Effector CD8-positive, alpha-beta T cell (primary cell): ENCODE measurements at regions not wholly inside any gene's neighbourhood (a gene's known extent, or its start where the extent isn't known, plus 50 kb on each side); places are given as distances from the start of the nearest gene placed in this dataset.
"Not testable (repeated sequence)": the region's sequence is repeated elsewhere in the genome, so short reads cannot be mapped to it uniquely, and the experiment has no call there.

ENCODE experiments used
- DNase-seq: peaks from one replicate; lab custom pipeline; 2025; lab: John Stamatoyannopoulos, UW

GRCh38 chr5:167921796-167922195 is 369.6 kb upstream of the WWC1 start:
- no peak for DNase-seq

- no peak for DNase-seq
These were observed 368.0 kb upstream of the WWC1 start for GRCh38 chr5:167923396-167923795.

GRCh38 chr5:167929841-167930240 is 361.6 kb upstream of the WWC1 start:
- no peak for DNase-seq

GRCh38 chr5:167934551-167934971 is 356.9 kb upstream of the WWC1 start:
- no peak for DNase-seq

DNA sequence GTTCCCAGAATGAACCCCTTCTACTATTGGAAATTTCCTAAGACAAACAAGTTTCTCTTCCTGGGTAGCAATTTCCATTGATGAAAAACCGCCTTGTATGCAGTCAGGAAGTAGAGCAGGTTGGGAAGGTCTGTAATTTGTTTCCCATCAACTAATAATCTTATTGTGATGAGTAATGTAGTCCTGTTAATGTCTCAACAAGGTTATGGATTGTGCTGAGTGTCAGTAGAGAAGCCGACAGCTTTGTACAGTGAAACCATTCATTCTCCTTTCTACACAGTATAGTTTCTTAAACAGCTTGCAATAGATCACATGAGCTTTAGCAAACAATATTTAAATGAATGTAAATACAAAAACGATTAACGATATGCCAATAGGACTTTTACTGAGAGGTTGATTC is 355.4 kb upstream of the WWC1 start:
- no peak for DNase-seq

GRCh38 chr5:167936944-167937634 is 354.4 kb upstream of the WWC1 start:
- no peak for DNase-seq

DNA sequence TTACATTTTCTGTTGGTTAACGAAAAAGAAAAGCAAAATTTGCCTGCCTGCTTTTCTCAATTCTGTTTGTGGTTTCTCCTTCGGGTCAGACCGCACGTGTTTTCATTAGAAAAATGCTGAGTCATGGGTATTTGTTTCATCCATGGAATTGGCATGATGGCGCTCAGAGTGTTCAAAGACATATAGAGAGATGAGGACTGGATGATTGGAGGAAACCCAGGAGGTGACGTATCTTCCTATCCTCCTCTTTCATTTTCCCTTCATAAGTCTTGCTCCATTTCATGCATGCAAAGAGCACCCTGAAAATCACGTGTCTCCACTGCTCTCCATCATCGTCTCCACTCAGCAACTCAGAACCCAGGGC is 353.8 kb upstream of the WWC1 start:
- no peak for DNase-seq

- no peak for DNase-seq
These were observed 351.8 kb upstream of the WWC1 start for GRCh38 chr5:167939686-167940085.

- DNase-seq, result no peak
These were observed 350.5 kb upstream of the WWC1 start for GRCh38 chr5:167940911-167941310.

DNA sequence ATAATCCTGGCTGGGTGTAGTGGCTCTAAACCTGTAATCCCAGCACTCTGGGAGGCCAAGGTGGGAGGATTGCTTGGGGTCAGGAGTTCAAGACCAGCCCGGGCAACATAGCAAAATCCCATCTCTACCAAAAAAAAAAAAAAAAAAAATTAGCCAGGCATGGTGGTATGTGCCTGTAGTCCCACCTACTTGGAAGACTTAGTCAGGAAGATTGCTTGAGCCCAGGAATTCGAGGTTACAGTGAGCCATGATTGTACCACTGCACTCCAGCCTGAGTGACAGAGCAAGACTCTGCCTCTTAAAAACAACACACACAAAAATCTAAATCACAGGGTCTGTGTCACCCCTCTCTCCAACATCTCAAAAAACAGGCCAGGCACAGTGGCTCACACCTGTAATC is 349.9 kb upstream of the WWC1 start:
- not testable (repeated sequence) for DNase-seq

- DNase-seq, result no peak
These were observed 348.1 kb upstream of the WWC1 start for GRCh38 chr5:167943343-167943742.

GRCh38 chr5:167944121-167944852 is 347.2 kb upstream of the WWC1 start:
- DNase-seq, result no peak

GRCh38 chr5:167945542-167946384 is 345.7 kb upstream of the WWC1 start:
- no peak for DNase-seq

DNA sequence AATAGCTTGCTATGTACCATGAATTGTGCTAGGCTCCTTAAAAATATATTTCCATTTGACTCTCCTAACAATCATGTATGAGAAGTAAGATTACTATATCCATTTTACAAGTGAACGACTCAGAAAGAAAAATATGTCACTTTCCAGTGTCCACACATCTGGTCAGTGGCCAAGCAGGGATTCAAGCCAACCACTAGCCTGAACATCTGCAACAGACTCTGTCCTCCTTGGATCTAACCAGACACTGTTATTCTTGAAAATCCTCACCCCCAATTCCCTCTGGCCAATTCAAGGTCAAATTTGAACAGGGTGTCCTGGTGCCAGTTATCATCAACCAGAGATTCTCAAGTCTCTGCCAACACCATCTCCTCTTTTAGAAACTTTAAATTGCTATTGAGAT is 344.1 kb upstream of the WWC1 start:
- DNase-seq, result no peak

GRCh38 chr5:167948251-167948650 is 343.2 kb upstream of the WWC1 start:
- DNase-seq, result no peak

- no peak for DNase-seq
These were observed 342.0 kb upstream of the WWC1 start for GRCh38 chr5:167949435-167949834.

DNA sequence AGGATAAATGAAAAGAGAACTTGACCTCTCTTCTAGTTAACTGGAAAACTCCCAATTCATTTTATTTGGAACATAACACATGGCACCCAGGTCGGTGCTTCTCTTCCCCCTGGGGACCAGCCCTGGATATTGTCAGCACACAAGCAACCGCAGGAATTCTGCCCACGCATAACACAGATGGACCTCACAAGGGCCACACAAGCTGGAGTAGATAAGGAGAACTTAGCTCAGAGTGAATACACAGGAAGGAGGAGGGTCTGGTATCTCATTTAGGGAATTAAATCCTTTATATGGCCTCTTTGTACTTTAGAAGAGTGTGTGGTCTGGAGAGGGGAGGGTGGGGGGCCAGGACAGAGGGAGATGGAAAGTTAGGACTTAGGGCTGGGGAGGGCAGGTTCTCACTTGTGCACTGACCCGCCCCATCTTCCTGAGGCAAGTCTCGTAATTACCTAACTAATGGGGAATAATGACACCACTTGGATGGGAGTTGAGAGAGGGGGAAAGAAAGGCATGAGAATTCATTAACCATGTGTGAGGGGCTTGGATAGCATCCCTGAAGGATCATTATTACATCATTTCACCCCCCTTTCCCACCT is 341.2 kb upstream of the WWC1 start:
- DNase-seq, result no peak

- no peak for DNase-seq
These were observed 340.3 kb upstream of the WWC1 start for GRCh38 chr5:167951116-167951515.

DNA sequence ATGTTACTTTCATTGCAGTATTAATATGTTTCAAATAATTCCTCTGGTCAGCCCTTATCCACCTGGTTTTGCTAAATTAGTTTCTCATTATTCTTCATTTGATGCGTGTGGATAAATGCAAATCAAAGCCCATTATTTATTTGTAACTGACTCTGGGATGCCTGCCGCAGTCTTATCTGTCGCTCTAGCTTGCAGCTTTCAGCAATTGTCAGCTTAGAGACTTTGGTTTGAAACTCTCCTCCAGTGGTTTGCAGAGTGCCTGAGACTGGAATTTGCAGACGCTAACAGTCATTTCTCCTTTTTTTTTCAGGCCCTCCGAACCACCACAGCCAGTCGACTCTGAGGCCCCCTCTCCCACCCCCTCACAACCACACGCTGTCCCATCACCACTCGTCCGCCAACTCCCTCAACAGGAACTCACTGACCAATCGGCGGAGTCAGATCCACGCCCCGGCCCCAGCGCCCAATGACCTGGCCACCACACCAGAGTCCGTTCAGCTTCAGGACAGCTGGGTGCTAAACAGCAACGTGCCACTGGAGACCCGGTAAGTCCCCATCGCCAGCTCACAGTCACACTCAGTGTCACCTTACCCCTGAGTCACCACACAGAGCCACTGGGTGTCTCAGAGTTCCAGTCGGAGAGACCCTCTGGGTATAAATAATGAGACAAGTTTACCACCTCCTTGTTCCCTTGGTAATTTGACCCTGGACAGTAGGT is 339.0 kb upstream of the WWC1 start:
- no peak for DNase-seq

DNA sequence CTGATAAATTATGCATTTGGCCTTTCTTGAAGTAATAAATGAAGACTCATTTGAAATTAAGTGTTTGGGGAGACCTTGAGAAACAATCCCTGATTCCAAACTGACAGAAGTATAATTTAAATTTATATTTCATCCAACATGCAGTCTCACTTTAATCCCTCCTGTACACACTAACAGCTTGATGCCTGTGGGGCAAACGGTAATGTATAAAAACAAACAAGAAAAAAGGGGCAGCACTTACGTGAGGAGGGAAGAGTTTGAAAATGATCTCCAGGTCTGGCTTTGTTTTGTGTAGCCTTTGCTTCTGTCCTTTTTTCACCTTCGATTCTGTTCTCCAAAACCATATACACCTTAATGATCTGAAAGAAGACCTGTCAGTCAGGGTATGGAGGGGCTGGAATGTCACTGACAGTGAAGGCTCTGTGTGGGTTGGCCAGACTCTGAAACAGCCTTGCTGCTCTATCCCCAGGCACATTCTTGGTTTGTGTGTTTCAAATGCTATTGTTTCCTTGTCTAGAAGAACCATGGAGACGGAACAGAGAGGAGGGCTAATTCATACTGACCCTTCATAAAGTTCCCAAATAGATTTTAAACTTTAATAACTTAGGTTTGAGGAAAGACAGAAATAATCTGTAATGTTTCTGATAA is 338.2 kb upstream of the WWC1 start:
- no peak for DNase-seq

GRCh38 chr5:167961731-167962130 is 329.7 kb upstream of the WWC1 start:
- DNase-seq, result no peak
